Spinal cord (tissue), 9 donors: ENCODE measurements at regions not wholly inside any gene's neighbourhood (a gene's known extent, or its start where the extent isn't known, plus 50 kb on each side); places are given as distances from the start of the nearest gene placed in this dataset.

Experiments
- DNase-seq, 6 donors: peaks; one replicate each; pipeline versions ENCODE4 v3.0.0 to v3.0.0-alpha.2; 2013 to 2015; ENCODE audit warnings: low spot score in 6 of 6, low read depth in 4 of 6
- H3K27ac ChIP-seq: one replicate; pipeline ENCODE4 v1.5.1; 2013; ENCODE audit warnings: low read depth, low read length, control low read depth
- H3K27me3 ChIP-seq: one replicate; pipeline ENCODE4 v1.6.1; 2013; ENCODE audit warnings: low read length; ENCODE audit not compliant: control insufficient read depth, insufficient read depth
- H3K36me3 ChIP-seq: one replicate; pipeline ENCODE4 v1.6.1; 2013; ENCODE audit warnings: low read length; ENCODE audit not compliant: control insufficient read depth, insufficient read depth
- H3K4me1 ChIP-seq: one replicate; pipeline ENCODE4 v1.6.1; 2013; ENCODE audit warnings: low read length; ENCODE audit not compliant: control insufficient read depth, insufficient read depth
- H3K4me3 ChIP-seq: one replicate; pipeline ENCODE4 v1.5.1; 2013; ENCODE audit warnings: low read depth, low read length, control low read depth
- H3K9me3 ChIP-seq: one replicate; pipeline ENCODE4 v1.6.1; 2013; ENCODE audit warnings: low read length; ENCODE audit not compliant: control insufficient read depth, insufficient read depth
- WGBS: methylation state at CpG from one replicate; pipeline ENCODE4 v1.1.5; 2013; ENCODE audit warnings: missing lambda C conversion rate; ENCODE audit not compliant: insufficient coverage; 5-methylcytosine and 5-hydroxymethylcytosine counted together
- donor health status: healthy.

GRCh38 chr5:120241400-120241799 lies 222.7 kb upstream of the PRR16 start:
- Histone ChIP-seq H3K36me3 (no peaks in the 10 kb centered on the region), H3K27me3 (no peaks in the 10 kb centered on the region), H3K9me3 (no peaks in the 10 kb centered on the region), H3K4me3 (no peak overlapping the region), H3K4me1 (no peaks in the 10 kb centered on the region), H3K27ac (no peak overlapping the region)
- 83% methylated on average over 1 of the region's 1 CpG for WGBS
- no peak for DNase-seq

DNA sequence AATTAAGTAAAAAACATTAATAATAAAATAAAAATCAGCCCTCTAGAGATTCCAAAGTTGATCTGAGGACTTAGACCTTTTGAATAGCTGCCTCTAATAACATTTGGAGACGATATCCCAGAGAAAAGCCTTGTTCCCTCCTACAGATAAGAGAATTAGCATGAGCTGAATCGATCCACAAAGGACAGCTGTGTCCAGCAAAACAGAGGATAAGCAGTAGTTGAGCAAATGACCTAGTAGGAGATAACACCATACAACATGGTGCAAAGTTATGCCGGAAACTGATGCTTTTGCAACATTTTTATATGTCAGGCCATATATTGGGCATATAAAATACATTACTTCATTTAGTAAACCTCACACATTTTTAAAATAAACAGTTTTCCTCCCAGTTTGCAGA lies 212.2 kb upstream of the PRR16 start:
- Histone ChIP-seq H3K4me3 (no peak overlapping the region), H3K4me1 (no peaks in the 10 kb centered on the region), H3K27me3 (no peaks in the 10 kb centered on the region), H3K36me3 (no peaks in the 10 kb centered on the region), H3K9me3 (no peaks in the 10 kb centered on the region), H3K27ac (no peak overlapping the region)
- no CpG with 5 or more reads among the region's 3 CpGs for WGBS
- DNase-seq, result no peak

DNA sequence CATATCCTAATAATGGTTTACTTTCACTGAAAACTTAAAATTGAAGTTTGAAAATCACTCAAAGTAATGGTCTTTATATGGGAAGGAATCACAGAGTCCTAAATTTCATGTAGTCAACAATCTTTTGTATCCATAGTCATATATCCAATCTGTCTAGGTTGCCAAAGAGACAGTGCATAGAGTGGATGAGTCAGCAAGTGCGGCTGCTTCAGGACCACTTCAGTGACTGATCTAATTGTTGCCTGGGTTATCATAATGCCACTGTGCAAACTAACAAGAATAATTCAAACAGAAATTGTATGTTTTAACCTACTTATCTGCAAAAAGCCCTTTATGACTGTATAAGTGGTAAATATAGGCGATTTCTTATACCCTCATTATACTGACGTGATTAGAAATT lies 211.3 kb upstream of the PRR16 start:
- Histone ChIP-seq H3K4me3 (no peak overlapping the region), H3K27ac (no peak overlapping the region), H3K27me3 (no peaks in the 10 kb centered on the region), H3K9me3 (no peaks in the 10 kb centered on the region), H3K4me1 (no peaks in the 10 kb centered on the region), H3K36me3 (no peaks in the 10 kb centered on the region)
- DNase-seq, result no peak
- no CpG with 5 or more reads among the region's 3 CpGs for WGBS

- Histone ChIP-seq H3K9me3 (no peaks in the 10 kb centered on the region), H3K4me3 (no peak overlapping the region), H3K4me1 (no peaks in the 10 kb centered on the region), H3K36me3 (no peaks in the 10 kb centered on the region), H3K27ac (no peak overlapping the region), H3K27me3 (no peaks in the 10 kb centered on the region)
- no peak for DNase-seq
- WGBS, result no CpG with 5 or more reads among the region's 1 CpG
These were observed 209.7 kb upstream of the PRR16 start for GRCh38 chr5:120254385-120254784.

- H3K4me3 ChIP-seq, result no peak overlapping the region
- DNase-seq, result no peak
- H3K36me3 ChIP-seq, result no peaks in the 10 kb centered on the region
- no peaks in the 10 kb centered on the region for H3K27me3 ChIP-seq
- H3K9me3 ChIP-seq, result no peaks in the 10 kb centered on the region
- no CpG with 5 or more reads among the region's 2 CpGs for WGBS
- no peak overlapping the region for H3K27ac ChIP-seq
- H3K4me1 ChIP-seq, result no peaks in the 10 kb centered on the region
These were observed 208.9 kb upstream of the PRR16 start for GRCh38 chr5:120255214-120255613.

DNA sequence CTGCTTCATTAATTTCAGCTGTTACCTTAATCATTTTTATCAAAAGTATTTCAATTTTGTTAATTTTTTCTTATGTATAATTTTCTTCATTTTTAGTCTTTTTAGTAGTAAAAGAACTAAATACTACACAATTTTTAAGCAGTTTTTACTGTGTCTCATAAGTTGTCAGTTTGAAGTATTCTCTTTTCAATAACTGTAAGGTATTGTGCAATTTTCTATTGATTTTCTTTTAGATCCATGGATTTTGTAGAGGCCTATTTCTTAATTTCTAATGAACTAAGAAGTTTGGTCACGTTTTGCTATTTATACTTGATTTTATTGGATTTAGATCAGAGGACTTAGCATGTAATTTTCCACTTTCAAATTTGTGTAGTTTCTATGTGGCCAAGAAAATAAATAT lies 207.7 kb upstream of the PRR16 start:
- no peaks in the 10 kb centered on the region for H3K36me3 ChIP-seq
- H3K27me3 ChIP-seq, result no peaks in the 10 kb centered on the region
- H3K27ac ChIP-seq, result no peak overlapping the region
- no peaks in the 10 kb centered on the region for H3K4me1 ChIP-seq
- H3K9me3 ChIP-seq, result no peaks in the 10 kb centered on the region
- no peak for DNase-seq
- no peak overlapping the region for H3K4me3 ChIP-seq
- no CpG with 5 or more reads among the region's 1 CpG for WGBS

DNA sequence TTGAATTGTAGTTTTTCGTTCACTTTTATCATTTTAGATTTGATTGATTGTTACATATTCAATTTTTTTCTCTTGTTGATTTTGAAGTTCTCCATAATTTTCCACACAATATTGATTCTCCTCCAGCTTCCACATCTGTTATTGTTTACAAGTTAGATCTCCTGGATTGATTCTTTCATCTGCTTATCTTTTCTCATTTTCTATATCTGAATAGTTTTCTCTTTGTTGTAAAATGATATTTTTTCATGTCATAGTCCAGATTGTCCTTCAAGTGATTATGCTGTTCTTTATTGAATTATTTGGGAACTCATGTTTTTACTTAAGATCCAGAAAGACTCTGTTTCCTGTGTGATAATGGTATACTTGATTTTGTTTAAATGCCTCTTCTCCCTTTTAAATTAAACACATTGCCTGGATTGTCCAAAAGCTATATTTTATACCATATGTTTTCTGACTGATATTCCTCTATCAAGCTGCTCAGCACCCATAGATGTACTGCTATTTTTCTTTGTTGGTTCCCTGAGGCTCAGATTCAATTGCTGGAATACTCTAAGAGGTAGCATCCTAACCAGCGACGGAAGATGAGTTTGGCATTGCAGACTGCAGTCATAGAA lies 206.6 kb upstream of the PRR16 start:
- WGBS, result 74% methylated on average over 2 of the region's 3 CpGs
- peak in 1 of 6 donors; percentile 22 for DNase-seq
- Histone ChIP-seq H3K9me3 (no peaks in the 10 kb centered on the region), H3K36me3 (no peaks in the 10 kb centered on the region), H3K27ac (no peak overlapping the region), H3K27me3 (no peaks in the 10 kb centered on the region), H3K4me3 (no peak overlapping the region), H3K4me1 (no peaks in the 10 kb centered on the region)

DNA sequence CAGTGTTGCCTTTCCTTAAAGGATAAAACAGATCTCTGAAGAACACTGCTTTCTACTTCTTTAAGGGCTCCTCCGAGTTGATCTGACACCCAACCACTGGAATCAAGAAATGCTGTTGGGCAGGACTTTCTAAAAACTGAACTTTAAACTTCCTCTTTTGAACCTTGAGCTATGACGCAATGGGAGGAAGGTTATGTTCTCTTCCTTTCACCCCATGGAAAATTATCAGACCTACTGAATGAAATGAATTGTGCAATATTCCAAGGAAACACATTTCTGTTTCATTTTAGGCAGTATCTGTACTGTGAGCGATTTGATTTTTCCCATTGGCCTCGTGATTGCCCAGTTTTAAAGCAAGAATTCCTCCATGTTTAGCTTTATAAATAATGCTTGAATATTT lies 206.0 kb upstream of the PRR16 start:
- H3K27me3 ChIP-seq, result no peaks in the 10 kb centered on the region
- no peak overlapping the region for H3K27ac ChIP-seq
- no peaks in the 10 kb centered on the region for H3K9me3 ChIP-seq
- H3K4me3 ChIP-seq, result no peak overlapping the region
- H3K4me1 ChIP-seq, result no peaks in the 10 kb centered on the region
- no peak for DNase-seq
- no CpG with 5 or more reads among the region's 4 CpGs for WGBS
- H3K36me3 ChIP-seq, result no peaks in the 10 kb centered on the region

GRCh38 chr5:120260651-120261050 lies 203.4 kb upstream of the PRR16 start:
- Histone ChIP-seq H3K27ac (no peak overlapping the region), H3K4me3 (no peak overlapping the region), H3K9me3 (no peaks in the 10 kb centered on the region), H3K36me3 (no peaks in the 10 kb centered on the region), H3K27me3 (no peaks in the 10 kb centered on the region), H3K4me1 (no peaks in the 10 kb centered on the region)
- WGBS, result no CpG with 5 or more reads among the region's 1 CpG
- no peak for DNase-seq

- WGBS, result 83% methylated on average over 1 of the region's 2 CpGs
- H3K27me3 ChIP-seq, result no peaks in the 10 kb centered on the region
- no peak overlapping the region for H3K4me3 ChIP-seq
- no peaks in the 10 kb centered on the region for H3K36me3 ChIP-seq
- no peaks in the 10 kb centered on the region for H3K4me1 ChIP-seq
- no peaks in the 10 kb centered on the region for H3K9me3 ChIP-seq
- H3K27ac ChIP-seq, result no peak overlapping the region
- no peak for DNase-seq
These were observed 193.6 kb upstream of the PRR16 start for GRCh38 chr5:120270498-120270897.
